GM12874 (cell line): ENCODE measurements at regions not wholly inside any gene's neighbourhood (a gene's known extent, or its start where the extent isn't known, plus 50 kb on each side); places are given as distances from the start of the nearest gene placed in this dataset.

Experiments
- TF ChIP-seq, protein P1 (sequence below): IDR thresholded peaks from 2 replicates; pipeline ENCODE4 v1.5.1; 2011; ENCODE audit warnings: low read depth, mild to moderate bottlenecking, control low read depth, low read length, moderate library complexity; ENCODE audit not compliant: insufficient read depth

DNA sequence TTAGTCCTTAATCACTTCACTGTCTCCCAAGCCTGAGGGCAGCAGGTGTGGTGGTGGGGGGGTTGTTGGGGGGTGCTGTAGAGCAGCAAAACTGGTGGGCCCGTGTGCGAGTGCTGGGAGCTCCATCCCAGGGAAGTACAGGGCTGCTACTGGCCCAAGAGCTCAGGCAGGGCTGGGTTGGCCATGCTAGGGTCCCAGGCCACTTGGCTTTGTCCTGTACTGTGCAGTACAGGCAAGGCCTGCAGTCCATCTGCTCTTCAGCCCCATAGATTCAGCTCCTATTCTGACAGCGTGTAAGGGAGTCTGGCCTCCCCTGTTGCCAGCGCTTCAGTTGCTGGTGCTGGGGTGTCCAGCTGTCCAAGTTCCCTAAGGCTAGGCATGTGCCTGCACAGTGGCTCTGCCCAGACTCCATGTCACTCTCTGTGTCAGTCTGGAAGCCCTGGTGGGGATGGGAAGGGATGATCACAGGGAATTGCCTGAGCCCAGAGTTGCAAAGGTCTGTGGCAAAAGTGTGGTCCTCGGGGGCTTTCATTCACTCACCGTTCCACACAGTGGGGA is 1261.7 kb downstream of the EFNB2 start:
- TF ChIP-seq, protein P1, sequence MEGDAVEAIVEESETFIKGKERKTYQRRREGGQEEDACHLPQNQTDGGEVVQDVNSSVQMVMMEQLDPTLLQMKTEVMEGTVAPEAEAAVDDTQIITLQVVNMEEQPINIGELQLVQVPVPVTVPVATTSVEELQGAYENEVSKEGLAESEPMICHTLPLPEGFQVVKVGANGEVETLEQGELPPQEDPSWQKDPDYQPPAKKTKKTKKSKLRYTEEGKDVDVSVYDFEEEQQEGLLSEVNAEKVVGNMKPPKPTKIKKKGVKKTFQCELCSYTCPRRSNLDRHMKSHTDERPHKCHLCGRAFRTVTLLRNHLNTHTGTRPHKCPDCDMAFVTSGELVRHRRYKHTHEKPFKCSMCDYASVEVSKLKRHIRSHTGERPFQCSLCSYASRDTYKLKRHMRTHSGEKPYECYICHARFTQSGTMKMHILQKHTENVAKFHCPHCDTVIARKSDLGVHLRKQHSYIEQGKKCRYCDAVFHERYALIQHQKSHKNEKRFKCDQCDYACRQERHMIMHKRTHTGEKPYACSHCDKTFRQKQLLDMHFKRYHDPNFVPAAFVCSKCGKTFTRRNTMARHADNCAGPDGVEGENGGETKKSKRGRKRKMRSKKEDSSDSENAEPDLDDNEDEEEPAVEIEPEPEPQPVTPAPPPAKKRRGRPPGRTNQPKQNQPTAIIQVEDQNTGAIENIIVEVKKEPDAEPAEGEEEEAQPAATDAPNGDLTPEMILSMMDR = no peak

GRCh38 chr13:105272660-105273631 is 1262.5 kb downstream of the EFNB2 start:
- TF ChIP-seq, protein P1 = no peak

DNA sequence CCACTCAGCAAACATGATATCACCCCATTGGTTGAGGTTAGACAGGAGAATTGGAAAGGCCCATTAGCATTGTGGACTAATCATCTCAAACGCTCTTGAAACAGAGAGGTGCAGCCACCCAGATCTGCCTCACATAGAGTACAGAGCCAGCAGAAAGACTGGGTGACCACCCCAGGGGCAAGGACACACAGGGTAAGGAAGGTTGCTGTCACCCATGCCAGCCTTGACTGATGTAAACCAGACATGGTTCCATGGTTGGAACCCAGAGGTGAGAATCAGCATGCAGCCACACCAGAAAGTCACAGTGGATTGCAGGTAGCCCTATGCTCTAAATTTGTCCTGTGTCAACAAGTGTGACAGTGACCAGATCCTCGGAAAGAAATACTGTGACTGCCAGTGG is 1268.8 kb downstream of the EFNB2 start:
- TF ChIP-seq, protein P1 = no peak

- TF ChIP-seq, protein P1 = no peak
Measured at GRCh38 chr13:105262579-105262978, 1272.9 kb downstream of the EFNB2 start.

- TF ChIP-seq, protein P1 = no peak
Measured at GRCh38 chr13:105259426-105259825, 1276.0 kb downstream of the EFNB2 start.

DNA sequence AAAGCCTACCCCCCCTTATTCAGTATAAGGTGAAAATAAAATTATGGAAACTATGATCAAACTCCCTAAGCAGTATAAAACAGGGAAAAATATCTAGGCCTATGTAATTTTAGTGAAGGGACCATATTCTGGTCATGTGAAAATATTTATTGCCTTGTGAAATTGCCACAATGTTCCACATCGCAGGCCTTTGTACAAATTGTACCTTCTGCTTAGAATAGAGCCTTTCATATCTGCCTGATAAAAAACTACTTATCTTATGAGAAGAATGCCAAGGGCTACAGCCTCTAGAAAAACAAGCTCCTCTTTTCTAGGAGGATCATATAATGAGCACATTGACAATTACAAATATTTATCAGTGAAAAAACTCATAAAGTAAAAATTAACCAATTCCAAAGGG is 1280.0 kb downstream of the EFNB2 start:
- TF ChIP-seq, protein P1 = no peak

DNA sequence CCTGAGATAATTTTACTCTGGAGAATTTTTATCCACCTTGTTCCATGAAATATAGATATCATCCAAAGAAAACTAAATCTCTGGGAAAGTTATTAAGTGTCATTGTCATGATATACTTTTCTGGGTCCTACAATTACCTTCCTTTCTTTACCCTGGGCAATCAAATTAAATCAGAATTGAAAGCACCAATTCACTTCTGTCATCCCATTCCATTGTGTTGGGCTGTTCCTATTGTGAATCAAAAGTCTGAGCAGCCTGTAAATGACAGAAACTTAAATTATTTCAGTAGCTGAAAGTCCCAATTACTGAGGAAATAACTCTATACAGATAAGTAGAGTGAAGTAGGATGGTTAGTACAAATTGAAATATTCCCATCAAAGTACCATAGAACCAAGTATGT is 1284.2 kb downstream of the EFNB2 start:
- TF ChIP-seq, protein P1 = no peak
